Prostate gland (tissue), 2 donors: ENCODE measurements at regions not wholly inside any gene's neighbourhood (a gene's known extent, or its start where the extent isn't known, plus 50 kb on each side); places are given as distances from the start of the nearest gene placed in this dataset.
"Not testable (repeated sequence)": the region's sequence is repeated elsewhere in the genome, so short reads cannot be mapped to it uniquely, and the experiment has no call there.

Source experiments
- POLR2A ChIP-seq: fragments of 450-650 bp; IDR thresholded peaks from one replicate; pipeline ENCODE4 v1.6.1; 2016; ENCODE audit warnings: antibody characterized with exemption, mild to moderate bottlenecking
- TF ChIP-seq, protein P1 (sequence below), 4 experiments: fragments of 200-600 bp in 2 of 4; fragments of 450-650 bp in 2 of 4; sonication (generic) in 2 of 4; IDR thresholded peaks; 1 replicate in 3 of 4; 2 replicates in 1 of 4; pipeline ENCODE4 v1.5.1; 2016 to 2019; ENCODE audit warnings: antibody characterized with exemption in 4 of 4, mild to moderate bottlenecking in 2 of 4, moderate library complexity in 2 of 4

DNA sequence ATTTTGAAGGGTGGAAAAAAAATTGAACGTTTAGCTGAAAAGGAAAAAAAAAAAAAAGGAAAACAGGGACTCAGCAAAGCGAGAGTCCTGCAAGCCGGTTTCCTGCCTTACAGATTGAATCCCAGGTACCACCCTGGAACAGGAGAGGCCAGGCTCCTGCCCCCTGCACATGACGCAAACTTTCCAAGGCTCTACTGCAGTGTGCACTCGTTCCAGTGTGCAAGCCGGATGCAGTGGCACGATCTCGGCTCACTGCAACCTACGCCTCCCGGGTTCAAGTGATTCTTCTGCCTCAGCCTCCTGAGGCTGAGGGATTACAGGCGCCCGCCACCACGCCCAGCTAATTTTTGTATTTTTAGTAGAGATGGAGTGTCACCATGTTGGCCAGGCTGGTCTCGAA, 618.7 kb upstream of the CDH10 start:
- TF ChIP-seq, protein P1, sequence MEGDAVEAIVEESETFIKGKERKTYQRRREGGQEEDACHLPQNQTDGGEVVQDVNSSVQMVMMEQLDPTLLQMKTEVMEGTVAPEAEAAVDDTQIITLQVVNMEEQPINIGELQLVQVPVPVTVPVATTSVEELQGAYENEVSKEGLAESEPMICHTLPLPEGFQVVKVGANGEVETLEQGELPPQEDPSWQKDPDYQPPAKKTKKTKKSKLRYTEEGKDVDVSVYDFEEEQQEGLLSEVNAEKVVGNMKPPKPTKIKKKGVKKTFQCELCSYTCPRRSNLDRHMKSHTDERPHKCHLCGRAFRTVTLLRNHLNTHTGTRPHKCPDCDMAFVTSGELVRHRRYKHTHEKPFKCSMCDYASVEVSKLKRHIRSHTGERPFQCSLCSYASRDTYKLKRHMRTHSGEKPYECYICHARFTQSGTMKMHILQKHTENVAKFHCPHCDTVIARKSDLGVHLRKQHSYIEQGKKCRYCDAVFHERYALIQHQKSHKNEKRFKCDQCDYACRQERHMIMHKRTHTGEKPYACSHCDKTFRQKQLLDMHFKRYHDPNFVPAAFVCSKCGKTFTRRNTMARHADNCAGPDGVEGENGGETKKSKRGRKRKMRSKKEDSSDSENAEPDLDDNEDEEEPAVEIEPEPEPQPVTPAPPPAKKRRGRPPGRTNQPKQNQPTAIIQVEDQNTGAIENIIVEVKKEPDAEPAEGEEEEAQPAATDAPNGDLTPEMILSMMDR (IDR thresholded peaks at IDR 0.05), result not testable (repeated sequence)
- TF ChIP-seq POLR2A, result not testable (repeated sequence)
